GM23338 (cell line): ENCODE measurements at regions not wholly inside any gene's neighbourhood (a gene's known extent, or its start where the extent isn't known, plus 50 kb on each side); places are given as distances from the start of the nearest gene placed in this dataset.

Source experiments
- ATAC-seq: fragments of 200-7000 bp; cut with Tn5 transposase; 3 replicates; pipeline ENCODE4 v1.9.1; 2020
- DNase-seq: peaks from one replicate; pipeline ENCODE4 v3.0.0-alpha.2; 2015; ENCODE audit warnings: low spot score
- H2AFZ ChIP-seq: fragments of 200-600 bp; sonication (generic); 2 replicates; pipeline ENCODE4 v1.8.0; 2016; ENCODE audit warnings: antibody characterized with exemption, mild to moderate bottlenecking, moderate library complexity
- H3F3A ChIP-seq: fragments of 200-600 bp; sonication (generic); replicated peaks from 2 replicates; pipeline ENCODE4 v1.8.0; 2017; ENCODE audit warnings: antibody characterized with exemption, mixed run types, low read depth
- H3K27ac ChIP-seq: fragments of 200-600 bp; sonication (generic); 2 replicates; pipeline ENCODE4 v1.6.1; 2016; ENCODE audit warnings: low read depth
- H3K27me3 ChIP-seq: fragments of 200-600 bp; sonication (generic); 2 replicates; pipeline ENCODE4 v1.8.0; 2016; ENCODE audit warnings: mild to moderate bottlenecking, mixed run types, moderate library complexity; ENCODE audit not compliant: insufficient read depth
- H3K36me3 ChIP-seq: fragments of 200-600 bp; sonication (generic); 2 replicates; pipeline ENCODE4 v1.8.0; 2016; ENCODE audit warnings: mild to moderate bottlenecking; ENCODE audit not compliant: insufficient read depth
- H3K4me1 ChIP-seq: fragments of 200-600 bp; sonication (generic); 2 replicates; pipeline ENCODE4 v1.8.0; 2016; ENCODE audit warnings: mild to moderate bottlenecking, moderate library complexity; ENCODE audit not compliant: insufficient read depth
- H3K4me2 ChIP-seq: fragments of 200-600 bp; sonication (generic); 2 replicates; pipeline ENCODE4 v1.7.1; 2017; ENCODE audit warnings: mixed run types
- H3K4me3 ChIP-seq: fragments of 200-600 bp; sonication (generic); 2 replicates; pipeline ENCODE4 v1.6.1; 2016; ENCODE audit warnings: mixed run types
- H3K79me2 ChIP-seq: fragments of 200-600 bp; sonication (generic); replicated peaks from 2 replicates; pipeline ENCODE4 v1.8.0; 2017; ENCODE audit warnings: mild to moderate bottlenecking; ENCODE audit not compliant: insufficient read depth
- H3K9me2 ChIP-seq: fragments of 200-600 bp; sonication (generic); 2 replicates; pipeline ENCODE4 v1.8.0; 2017; ENCODE audit not compliant: insufficient read depth
- H4K20me1 ChIP-seq: fragments of 200-600 bp; sonication (generic); replicated peaks from 2 replicates; pipeline ENCODE4 v1.8.0; 2017; ENCODE audit warnings: mild to moderate bottlenecking; ENCODE audit not compliant: insufficient read depth
- H3K27ac Mint-ChIP-seq: 2 replicates; pipeline ENCODE4 v1.8.0; 2020; ENCODE audit warnings: inconsistent platforms, mild to moderate bottlenecking, moderate library complexity, mixed read lengths
- H3K27me3 Mint-ChIP-seq: 3 replicates; pipeline ENCODE4 v1.8.0; 2022; ENCODE audit warnings: low read depth, mild to moderate bottlenecking, moderate library complexity, mixed read lengths, inconsistent platforms; ENCODE audit not compliant: insufficient read depth, poor library complexity
- H3K36me3 Mint-ChIP-seq: 3 replicates; pipeline ENCODE4 v1.8.0; 2021; ENCODE audit warnings: low read depth, mild to moderate bottlenecking, inconsistent platforms, moderate library complexity, mixed read lengths
- H3K4me1 Mint-ChIP-seq: 3 replicates; pipeline ENCODE4 v1.8.0; 2020; ENCODE audit warnings: mild to moderate bottlenecking, inconsistent platforms, mixed read lengths
- H3K4me3 Mint-ChIP-seq: 3 replicates; pipeline ENCODE4 v1.8.0; 2021; ENCODE audit warnings: moderate library complexity, mild to moderate bottlenecking, inconsistent platforms, mixed read lengths
- H3K9me3 Mint-ChIP-seq: 3 replicates; pipeline ENCODE4 v1.8.0; 2020; ENCODE audit warnings: moderate library complexity, mild to moderate bottlenecking, inconsistent platforms, mixed read lengths
- CREB1 ChIP-seq: fragments of 250-450 bp; sonication (Bioruptor Pico); IDR thresholded peaks from 2 replicates; pipeline ENCODE4 v1.5.0; 2020; ENCODE audit warnings: low read depth, mild to moderate bottlenecking, moderate library complexity
- CTCF ChIP-seq, 2 experiments: fragments of 200-600 bp in 1 of 2; sonication (generic) in 1 of 2; conservative IDR thresholded peaks; 2 replicates each; pipeline versions ENCODE4 v1.5.1 to v1.6.1; 2016 to 2017; ENCODE audit warnings: antibody characterized with exemption in 2 of 2, low read depth in 2 of 2, mild to moderate bottlenecking in 2 of 2, moderate library complexity in 1 of 2
- ETS1 ChIP-seq: IDR thresholded peaks from 2 replicates; pipeline ENCODE4 v1.6.1; 2016; ENCODE audit warnings: antibody characterized with exemption
- EZH2 ChIP-seq: fragments of 200-600 bp; sonication (generic); IDR thresholded peaks from one replicate; pipeline ENCODE4 v1.8.0; 2017; ENCODE audit warnings: antibody characterized with exemption, mild to moderate bottlenecking, low read depth; ENCODE audit not compliant: unreplicated experiment
- EZH2phosphoT487 ChIP-seq: fragments of 200-600 bp; sonication (generic); IDR thresholded peaks from one replicate; pipeline ENCODE4 v1.8.1; 2018; ENCODE audit warnings: antibody characterized with exemption; ENCODE audit not compliant: unreplicated experiment
- JUNB ChIP-seq: IDR thresholded peaks from one replicate; pipeline ENCODE4 v1.6.1; 2016; ENCODE audit warnings: antibody characterized with exemption; ENCODE audit not compliant: unreplicated experiment
- NANOG ChIP-seq: IDR thresholded peaks from 2 replicates; pipeline ENCODE4 v1.6.1; 2016; ENCODE audit warnings: antibody characterized with exemption, borderline replicate concordance
- POLR2AphosphoS5 ChIP-seq: IDR thresholded peaks from 2 replicates; pipeline ENCODE4 v1.6.1; 2016; ENCODE audit warnings: antibody characterized with exemption, low read depth
- REST ChIP-seq: IDR thresholded peaks from one replicate; pipeline ENCODE4 v1.6.1; 2018; ENCODE audit warnings: antibody characterized with exemption; ENCODE audit not compliant: unreplicated experiment
- STAT1 ChIP-seq: IDR thresholded peaks from one replicate; pipeline ENCODE4 v1.6.1; 2016; ENCODE audit warnings: antibody characterized with exemption; ENCODE audit not compliant: unreplicated experiment
- ZNF114 ChIP-seq: fragments of 250-450 bp; sonication (Bioruptor Pico); IDR thresholded peaks from 2 replicates; pipeline ENCODE4 v1.5.0; 2020; ENCODE audit warnings: mild to moderate bottlenecking, moderate library complexity
- ZNF331 ChIP-seq: fragments of 250-450 bp; sonication (Bioruptor Pico); IDR thresholded peaks from 2 replicates; pipeline ENCODE4 v1.5.0; 2020; ENCODE audit warnings: low read depth, mild to moderate bottlenecking, moderate library complexity
- ZNF462 ChIP-seq: fragments of 250-450 bp; sonication (Bioruptor Pico); IDR thresholded peaks from 2 replicates; pipeline ENCODE4 v1.5.0; 2020; ENCODE audit warnings: mild to moderate bottlenecking, moderate library complexity

GRCh38 chr2:5501807-5502206 is 190.4 kb upstream of the SOX11 start:
- H3K36me3 Mint-ChIP-seq, result peaks cover 9% of the 10 kb centered on the region; the same call in 2 of the 3 replicates
- H3K36me3 ChIP-seq, result peaks cover 4% of the 10 kb centered on the region; the same call in 1 of the 2 replicates
- ATAC-seq (no peak), DNase-seq (no peak)
- H2AFZ ChIP-seq, result no peak overlapping the region
- H3K27me3 Mint-ChIP-seq, result no peaks in the 10 kb centered on the region
- no peaks in the 10 kb centered on the region for H3K79me2 ChIP-seq
- no peak overlapping the region for H3K27ac ChIP-seq
- H3K4me3 Mint-ChIP-seq, result no peak overlapping the region
- TF ChIP-seq EZH2phosphoT487, result no peak
- TF ChIP-seq ZNF331 (CRISPR knock-in tag), result no peak
- no peak for TF ChIP-seq STAT1
- no peak for TF ChIP-seq ZNF114 (CRISPR knock-in tag)
- TF ChIP-seq POLR2AphosphoS5, result no peak
- no peak for TF ChIP-seq EZH2
- no peak for TF ChIP-seq ZNF462 (CRISPR knock-in tag)
- TF ChIP-seq NANOG, result no peak
- no peak for TF ChIP-seq REST
- TF ChIP-seq JUNB, result no peak
- TF ChIP-seq CTCF (conservative IDR thresholded peaks at IDR 0.05; ENCODE audit: low read depth in 2 of 2), result no peak
- no peak for TF ChIP-seq ETS1
- no peak for TF ChIP-seq CREB1 (CRISPR knock-in tag)
- peaks cover 68% of the 10 kb centered on the region for H3K9me3 Mint-ChIP-seq
- H4K20me1 ChIP-seq, result no peaks in the 10 kb centered on the region
- H3K4me3 ChIP-seq, result no peak overlapping the region
- H3K4me2 ChIP-seq, result no peak overlapping the region
- H3K9me2 ChIP-seq, result 0 out of 2 replicates have a peak, but pooled peaks cover 4% of the 10 kb centered on the region
- no peaks in the 10 kb centered on the region for H3F3A ChIP-seq
- peaks cover 6% of the 10 kb centered on the region; the same call in 1 of the 3 replicates for H3K4me1 Mint-ChIP-seq
- H3K27ac Mint-ChIP-seq, result no peak overlapping the region
- H3K27me3 ChIP-seq, result no peaks in the 10 kb centered on the region
- H3K4me1 ChIP-seq, result no peaks in the 10 kb centered on the region
